HG02938 (cell line): ENCODE measurements at regions not wholly inside any gene's neighbourhood (a gene's known extent, or its start where the extent isn't known, plus 50 kb on each side); places are given as distances from the start of the nearest gene placed in this dataset.

Experiments
- ATAC-seq: cut with Tn5 transposase; IDR thresholded peaks from one replicate; pipeline ENCODE4 v1.9.1; 2021; ENCODE audit warnings: mild to moderate bottlenecking, moderate library complexity; ENCODE audit not compliant: unreplicated experiment

DNA sequence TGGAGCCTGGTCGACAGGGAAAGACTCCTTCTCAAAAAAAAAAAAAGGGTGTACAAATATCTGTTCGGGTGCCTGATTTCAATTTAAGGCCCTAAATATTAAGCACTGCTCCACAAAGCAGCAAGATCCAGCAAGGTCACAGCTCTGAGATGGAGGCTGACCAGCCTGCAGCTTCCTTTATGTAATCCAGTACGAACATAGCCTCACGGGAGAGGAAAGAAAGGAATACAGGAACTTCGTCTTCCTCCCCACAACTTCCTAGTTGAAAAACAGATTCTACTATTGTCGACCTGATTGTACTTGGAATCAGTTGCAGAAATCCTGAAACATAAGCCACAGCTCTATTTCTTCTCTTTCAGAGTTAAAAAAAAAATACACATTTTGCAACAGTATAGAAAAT lies 53.5 kb upstream of the TBC1D9 start:
- ATAC-seq = no peak

DNA sequence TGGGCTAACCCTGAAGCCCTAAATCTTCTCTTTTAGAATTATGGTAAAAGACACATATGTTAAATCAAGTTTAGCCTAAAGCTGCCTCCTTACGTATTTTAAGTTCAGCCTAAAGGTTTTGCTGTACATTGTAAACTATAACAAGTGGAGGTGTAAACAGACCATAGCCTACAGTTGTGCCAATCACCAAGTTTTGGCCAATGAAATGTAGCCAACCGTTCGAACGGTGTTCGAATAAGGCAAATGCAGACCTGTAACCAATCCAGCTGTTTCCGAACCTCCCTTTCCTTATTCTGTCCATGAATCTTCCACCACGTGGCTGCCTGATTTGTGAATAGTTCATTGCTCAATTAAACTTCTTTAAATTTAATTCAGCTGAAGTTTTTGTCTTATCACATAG lies 52.1 kb upstream of the TBC1D9 start:
- ATAC-seq = no peak

DNA sequence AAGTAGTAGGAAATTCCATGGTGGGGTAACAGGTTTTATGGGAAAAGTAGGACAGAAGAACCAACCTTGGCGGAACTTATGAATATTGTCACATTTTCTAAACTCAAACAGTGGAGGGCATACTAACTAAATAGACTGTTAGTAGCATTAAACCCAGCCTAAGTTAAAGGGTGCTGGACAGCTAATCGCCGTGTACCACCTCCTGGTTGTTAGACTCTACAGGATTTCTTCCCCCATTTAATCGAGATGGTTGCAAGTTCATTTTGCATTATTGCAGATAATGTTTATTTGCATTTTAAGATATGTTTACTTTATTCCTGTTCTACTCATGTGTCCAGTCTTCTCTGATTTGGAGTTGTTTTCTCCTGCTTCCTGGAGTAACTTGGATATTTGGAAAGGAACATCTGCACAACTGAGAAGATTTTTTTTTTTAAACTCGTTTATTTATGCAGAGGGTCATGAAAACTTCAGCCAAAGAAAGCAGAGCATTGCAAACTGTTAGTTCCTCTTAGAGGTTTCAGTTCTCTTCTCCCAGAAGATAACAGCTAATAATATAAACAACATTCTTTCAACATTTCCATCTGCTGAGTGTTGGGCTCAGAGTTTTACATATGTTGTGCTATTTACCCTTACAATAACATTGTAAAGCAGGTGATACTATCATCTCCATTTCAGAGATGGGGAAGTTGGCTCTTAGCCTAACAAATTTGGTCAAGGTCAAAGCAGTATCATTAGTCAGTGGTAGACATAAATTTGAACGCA lies 51.5 kb upstream of the TBC1D9 start:
- ATAC-seq = peak; percentile 81

DNA sequence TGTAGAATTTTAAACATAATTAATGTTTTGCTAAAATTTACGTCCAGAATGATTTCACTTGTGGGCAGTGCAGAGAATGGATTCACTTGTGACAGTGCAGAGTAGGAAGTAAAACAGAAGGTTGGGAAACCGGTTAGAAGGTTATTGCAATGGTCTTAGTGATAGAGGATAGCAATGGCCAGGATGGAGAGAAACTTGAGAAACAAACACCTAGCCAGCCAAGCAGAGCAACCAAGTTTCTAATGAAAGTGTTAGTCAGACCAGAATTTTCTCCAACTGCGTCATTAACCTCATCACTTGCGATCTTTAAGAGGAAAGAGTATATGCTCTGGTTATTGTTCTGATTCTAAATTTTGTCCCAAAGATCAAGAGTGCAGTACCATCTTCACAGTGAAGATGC lies 50.0 kb upstream of the TBC1D9 start:
- peak; percentile 82 for ATAC-seq
